Lung (tissue), 11 donors: ENCODE measurements at regions not wholly inside any gene's neighbourhood (a gene's known extent, or its start where the extent isn't known, plus 50 kb on each side); places are given as distances from the start of the nearest gene placed in this dataset.

Experiments used
- ATAC-seq: fragments of 200-7000 bp; cut with Tn5 transposase; one replicate; pipeline ENCODE4 v1.9.1; 2020; ENCODE audit warnings: moderate number of reproducible peaks; ENCODE audit not compliant: insufficient read depth, low FRiP score
- DNase-seq, 3 donors: peaks; one replicate each; pipeline ENCODE4 v3.0.0-alpha.2; 2013 to 2017
- H3K27ac ChIP-seq, 2 donors: one replicate each; pipeline ENCODE4 v1.5.1; 2013; ENCODE audit warnings: mild to moderate bottlenecking in 2 of 2, moderate library complexity in 2 of 2, control low read depth in 1 of 2, inconsistent platforms in 1 of 2, low read depth in 1 of 2, low read length in 1 of 2
- H3K27me3 ChIP-seq, 3 donors: one replicate each; pipeline ENCODE4 v1.5.1; 2013; ENCODE audit warnings: low read length in 2 of 3; ENCODE audit not compliant: control insufficient read depth in 3 of 3, insufficient read depth in 3 of 3
- H3K36me3 ChIP-seq, 4 donors: one replicate each; pipeline ENCODE4 v1.5.1; 2013; ENCODE audit warnings: low read length in 4 of 4, mild to moderate bottlenecking in 1 of 4, moderate library complexity in 1 of 4; ENCODE audit not compliant: control insufficient read depth in 4 of 4, insufficient read depth in 4 of 4
- H3K4me1 ChIP-seq, 5 donors: one replicate each; pipeline ENCODE4 v1.5.1; 2013; ENCODE audit warnings: low read length in 5 of 5, mild to moderate bottlenecking in 2 of 5, moderate library complexity in 1 of 5; ENCODE audit not compliant: control insufficient read depth in 5 of 5, insufficient read depth in 5 of 5
- H3K4me3 ChIP-seq: one replicate; pipeline ENCODE4 v1.5.1; 2013; ENCODE audit warnings: mild to moderate bottlenecking, control low read depth, moderate library complexity
- H3K9ac ChIP-seq, 2 donors: one replicate each; pipeline ENCODE4 v1.5.1; 2013; ENCODE audit warnings: low read length in 2 of 2, control low read depth in 1 of 2; ENCODE audit not compliant: insufficient read depth in 1 of 2
- H3K9me3 ChIP-seq, 4 donors: one replicate each; pipeline ENCODE4 v1.5.1; 2013; ENCODE audit warnings: low read length in 3 of 4, mild to moderate bottlenecking in 1 of 4, moderate library complexity in 1 of 4; ENCODE audit not compliant: control insufficient read depth in 4 of 4, insufficient read depth in 3 of 4
- CTCF ChIP-seq: IDR thresholded peaks from 2 replicates; pipeline ENCODE4 v1.5.1; 2012; ENCODE audit warnings: mild to moderate bottlenecking; ENCODE audit errors: control extremely low read depth, extremely low read depth
- WGBS, 2 donors: extraction: QIAGEN DNeasy Blood & Tissue Kit; methylation state at CpG; one replicate each; pipeline ENCODE4 v1.1.7; 2013; 5-methylcytosine and 5-hydroxymethylcytosine counted together
- donor health status: control.
- donor health status: control.
- donor health status: Bipolar disorder and iron deficiency.
- donor health status: healthy.
- donor health status: DM: yes; HTN: yes; CAD: no.

GRCh38 chr1:104932030-104932915 lies 1182.6 kb downstream of the AMY1C start:
- Histone ChIP-seq H3K27me3 (no peaks in the 10 kb centered on the region), H3K9me3 (peaks cover 0 to 6% (median 3%) of the 10 kb centered on the region in 4 donors), H3K4me1 (no peaks in the 10 kb centered on the region), H3K4me3 (no peak overlapping the region), H3K27ac (no peak overlapping the region), H3K9ac (no peak overlapping the region), H3K36me3 (no peaks in the 10 kb centered on the region)
- no peak for TF ChIP-seq CTCF
- WGBS, 2 donors: 83 to 85% methylated on average over 13 of the region's 13 CpGs
- ATAC-seq (no peak), DNase-seq (no peak)

GRCh38 chr1:104932949-104933679 lies 1183.4 kb downstream of the AMY1C start:
- H3K4me3 ChIP-seq: no peak overlapping the region
- no peak overlapping the region for H3K9ac ChIP-seq
- H3K4me1 ChIP-seq: no peaks in the 10 kb centered on the region
- no peak for TF ChIP-seq CTCF
- H3K36me3 ChIP-seq: no peaks in the 10 kb centered on the region
- no peak overlapping the region for H3K27ac ChIP-seq
- peaks cover 0 to 6% (median 3%) of the 10 kb centered on the region in 4 donors for H3K9me3 ChIP-seq
- ATAC-seq: no peak
- no peak for DNase-seq
- no peaks in the 10 kb centered on the region for H3K27me3 ChIP-seq
- WGBS, 2 donors: 84% methylated on average over 14 of the region's 14 CpGs

GRCh38 chr1:104933846-104934245 lies 1184.1 kb downstream of the AMY1C start:
- DNase-seq (no peak), ATAC-seq (no peak)
- 89 to 90% methylated on average over 9 of the region's 9 CpGs for WGBS, 2 donors
- Histone ChIP-seq H3K4me3 (no peak overlapping the region), H3K27ac (no peak overlapping the region), H3K36me3 (no peaks in the 10 kb centered on the region), H3K27me3 (no peaks in the 10 kb centered on the region), H3K9ac (no peak overlapping the region), H3K4me1 (no peaks in the 10 kb centered on the region), H3K9me3 (peaks cover 0 to 6% (median 3%) of the 10 kb centered on the region in 4 donors)
- TF ChIP-seq CTCF: no peak
